HCT116 (cell line): ENCODE measurements at regions not wholly inside any gene's neighbourhood (a gene's known extent, or its start where the extent isn't known, plus 50 kb on each side); places are given as distances from the start of the nearest gene placed in this dataset.

Experiments used
- ATAC-seq: fragments of 200-7000 bp; cut with Tn5 transposase; 2 replicates; pipeline ENCODE4 v1.9.1; 2020; ENCODE audit warnings: mild to moderate bottlenecking, moderate library complexity
- BruUV-seq: library from RNA; stranded (reverse); fragments of 400-500 nt; replicated peaks from 2 replicates; lab custom pipeline; 2021; lab: Mats Ljungman, UMichigan
- CTCF ChIA-PET: fragments of 300-600 bp; sonication (Branson Sonifier 250); formaldehyde crosslinking; loops from one replicate; lab custom pipeline; 2021; ENCODE audit warnings: antibody characterized with exemption; lab: Charles Lee
- POLR2A ChIA-PET: fragments of 300-600, 350-600 bp; sonication (Branson Sonifier 250); formaldehyde crosslinking; loops from one replicate; lab custom pipeline; 2021; ENCODE audit warnings: antibody characterized with exemption; lab: Charles Lee
- RAD21 ChIA-PET, 2 experiments: fragments of 300-600 bp; sonication (Branson Sonifier 250); formaldehyde crosslinking; loops; one replicate each; lab custom pipeline; 2023; ENCODE audit warnings: low total read pairs in 2 of 2; ENCODE audit not compliant: uncharacterized antibody in 2 of 2, unreplicated experiment in 2 of 2, low non-redundant PET in 1 of 2; lab: Charles Lee
- DNase-seq: peaks from one replicate; pipeline ENCODE4 v3.0.0-alpha.2; 2010; ENCODE audit warnings: low read depth, low spot score
- H2AFZ ChIP-seq: fragments of 200-600 bp; shearing (Covaris generic), sonication (generic); 2 replicates; pipeline ENCODE4 v1.6.1; 2017; ENCODE audit warnings: low read depth, mixed run types, mixed read lengths, antibody characterized with exemption, low read length; ENCODE audit not compliant: poor library complexity, severe bottlenecking
- H3K27ac ChIP-seq: 2 replicates; pipeline ENCODE4 v1.5.1; 2012; ENCODE audit warnings: low read depth, low read length
- H3K27me3 ChIP-seq: fragments of 200-600 bp; sonication (generic); 2 replicates; pipeline ENCODE4 v1.6.1; 2016; ENCODE audit warnings: mixed run types, low read length, mixed read lengths; ENCODE audit not compliant: insufficient read depth
- H3K36me3 ChIP-seq, 2 experiments: fragments of 200-500 bp in 1 of 2; fragments of 200-600 bp in 1 of 2; sonication (Bioruptor generic) in 1 of 2; sonication (generic) in 1 of 2; 2 replicates each; pipeline versions ENCODE4 v1.5.1 to v1.6.1; 2014 to 2016; ENCODE audit warnings: low read length in 2 of 2, inconsistent platforms in 1 of 2, mixed read lengths in 1 of 2, mixed run types in 1 of 2; ENCODE audit not compliant: insufficient read depth in 2 of 2, control insufficient read depth in 1 of 2
- H3K4me1 ChIP-seq, 2 experiments: fragments of 200-600 bp in 1 of 2; sonication (generic) in 1 of 2; 2 replicates each; pipeline versions ENCODE4 v1.5.1 to v1.6.1; 2012 to 2017; ENCODE audit warnings: low read length in 2 of 2, inconsistent platforms in 1 of 2, mild to moderate bottlenecking in 1 of 2, mixed read lengths in 1 of 2, mixed run types in 1 of 2, moderate library complexity in 1 of 2; ENCODE audit not compliant: insufficient read depth in 2 of 2, control insufficient read depth in 1 of 2
- H3K4me2 ChIP-seq: fragments of 200-600 bp; sonication (generic); 2 replicates; pipeline ENCODE4 v1.6.1; 2017; ENCODE audit warnings: mixed run types, low read length, mixed read lengths
- H3K4me3 ChIP-seq, 2 experiments: fragments of 200-600 bp in 1 of 2; sonication (generic) in 1 of 2; replicated peaks in 1 of 2; 2 replicates each; pipeline ENCODE4 v1.5.1; 2011 to 2016; ENCODE audit warnings: low read length in 2 of 2, control low read depth in 1 of 2, low read depth in 1 of 2, mild to moderate bottlenecking in 1 of 2, mixed read lengths in 1 of 2, mixed run types in 1 of 2
- H3K79me2 ChIP-seq: fragments of 200-600 bp; sonication (generic); 2 replicates; pipeline ENCODE4 v1.6.1; 2017; ENCODE audit warnings: mild to moderate bottlenecking, mixed run types, low read length, moderate library complexity, mixed read lengths; ENCODE audit not compliant: insufficient read depth
- H3K9ac ChIP-seq: fragments of 200-600 bp; sonication (generic); 2 replicates; pipeline ENCODE4 v1.6.1; 2016; ENCODE audit warnings: low read length, mixed read lengths
- H3K9me2 ChIP-seq: fragments of 200-600 bp; sonication (generic), shearing (Covaris generic); 2 replicates; pipeline ENCODE4 v1.6.1; 2017; ENCODE audit warnings: mixed run types, mild to moderate bottlenecking, moderate library complexity; ENCODE audit not compliant: insufficient read depth
- H3K9me3 ChIP-seq, 2 experiments: fragments of 200-500 bp in 1 of 2; fragments of 200-600 bp in 1 of 2; sonication (Bioruptor generic) in 1 of 2; sonication (generic) in 1 of 2; 2 replicates each; pipeline ENCODE4 v1.6.1; 2014 to 2017; ENCODE audit warnings: low read length in 2 of 2, mixed read lengths in 2 of 2, inconsistent platforms in 1 of 2, low read depth in 1 of 2, mild to moderate bottlenecking in 1 of 2, mixed run types in 1 of 2, moderate library complexity in 1 of 2; ENCODE audit not compliant: control insufficient read depth in 1 of 2, insufficient read depth in 1 of 2
- H4K20me1 ChIP-seq: fragments of 200-600 bp; sonication (generic), shearing (Covaris generic); 2 replicates; pipeline ENCODE4 v1.6.1; 2017; ENCODE audit warnings: mixed run types, mild to moderate bottlenecking, moderate library complexity; ENCODE audit not compliant: insufficient read depth
- ATF3 ChIP-seq: IDR thresholded peaks from 2 replicates; pipeline ENCODE4 v1.6.1; 2012
- CBX3 ChIP-seq: IDR thresholded peaks from 2 replicates; pipeline ENCODE4 v1.6.1; 2012; ENCODE audit warnings: low read depth
- CEBPB ChIP-seq: IDR thresholded peaks from 2 replicates; pipeline ENCODE4 v1.6.1; 2012; ENCODE audit warnings: low read depth
- EZH2 ChIP-seq: fragments of 200-600 bp; sonication (generic); IDR thresholded peaks from 2 replicates; pipeline ENCODE4 v1.6.1; 2017; ENCODE audit warnings: antibody characterized with exemption, mixed run types
- EZH2phosphoT487 ChIP-seq: fragments of 200-600 bp; IDR thresholded peaks from 2 replicates; pipeline ENCODE4 v1.6.1; 2018; ENCODE audit warnings: antibody characterized with exemption, borderline replicate concordance
- FOSL1 ChIP-seq: IDR thresholded peaks from 2 replicates; pipeline ENCODE4 v1.6.1; 2012; ENCODE audit warnings: low read depth
- MAX ChIP-seq: IDR thresholded peaks from 2 replicates; pipeline ENCODE4 v1.6.1; 2012
- POLR2A ChIP-seq: IDR thresholded peaks from 2 replicates; pipeline ENCODE4 v1.7.0; 2011; ENCODE audit warnings: borderline replicate concordance; ENCODE audit not compliant: insufficient read depth, insufficient read length; ENCODE audit errors: extremely low read depth
- POLR2AphosphoS5 ChIP-seq: IDR thresholded peaks from 2 replicates; pipeline ENCODE4 v1.6.1; 2011; ENCODE audit warnings: mild to moderate bottlenecking, low read depth, low read length, moderate library complexity
- RAD21 ChIP-seq: IDR thresholded peaks from 2 replicates; pipeline ENCODE4 v1.6.1; 2012; ENCODE audit warnings: low read depth, mild to moderate bottlenecking
- SP1 ChIP-seq: IDR thresholded peaks from 2 replicates; pipeline ENCODE4 v1.6.1; 2012; ENCODE audit warnings: low read depth
- TCF7L2 ChIP-seq: IDR thresholded peaks from 2 replicates; pipeline ENCODE4 v1.7.0; 2011; ENCODE audit warnings: borderline replicate concordance, inconsistent platforms; ENCODE audit not compliant: insufficient read depth, insufficient read length; ENCODE audit errors: extremely low read depth
- YY1 ChIP-seq: IDR thresholded peaks from 2 replicates; pipeline ENCODE4 v1.6.1; 2011; ENCODE audit warnings: low read length, low read depth, moderate library complexity, mild to moderate bottlenecking; ENCODE audit not compliant: insufficient replicate concordance; ENCODE audit errors: extremely low read depth
- ZFX ChIP-seq: fragments of 450-650 bp; IDR thresholded peaks from 2 replicates; pipeline ENCODE4 v1.6.1; 2017
- intact Hi-C: fragments of 100-400 bp; cut with micrococcal nuclease; formaldehyde crosslinking; loops from 2 replicates; pipeline ENCODE4 v1.10.0; 2022
- TF ChIP-seq, protein P1 (sequence below): IDR thresholded peaks from 2 replicates; pipeline ENCODE4 v1.6.1; 2011; ENCODE audit warnings: mild to moderate bottlenecking, low read length, moderate library complexity; ENCODE audit not compliant: insufficient replicate concordance; ENCODE audit errors: extremely low read depth

DNA sequence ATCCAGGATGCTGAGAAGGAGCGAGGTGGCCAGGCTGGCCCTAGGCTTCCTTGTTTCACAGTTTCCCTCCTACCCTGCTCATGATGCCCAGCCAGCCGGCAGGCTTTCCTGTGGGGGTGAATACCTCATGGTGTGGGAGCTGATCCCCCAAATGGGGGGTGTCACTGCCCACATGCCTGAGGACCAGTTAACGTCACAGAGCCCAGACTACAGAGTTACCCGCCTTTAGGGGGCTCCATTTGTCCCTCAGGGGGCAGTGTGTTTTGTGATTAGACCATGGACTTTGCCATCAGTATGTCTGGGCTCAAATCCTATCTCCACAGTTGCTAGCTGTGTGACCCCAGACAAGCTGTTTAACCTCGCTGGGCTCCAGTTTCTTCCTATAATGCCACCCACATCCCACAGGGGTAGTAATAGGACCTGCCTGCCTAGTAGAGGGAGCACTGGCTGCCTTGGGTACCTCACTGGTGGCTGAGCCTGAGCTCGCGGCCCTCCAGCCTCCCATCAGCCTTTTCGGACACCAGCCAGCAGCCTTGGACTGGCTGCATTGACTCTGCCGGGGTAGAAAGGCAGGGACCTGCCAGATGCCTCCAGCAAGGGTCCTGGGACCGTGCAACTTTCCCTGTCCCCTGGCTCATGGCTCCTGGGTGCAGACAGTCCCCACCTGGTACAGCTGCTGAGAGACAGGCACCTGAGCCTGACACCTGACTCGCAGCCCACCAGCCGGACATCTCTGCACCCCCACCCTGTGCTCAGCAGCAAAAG, 87.5 kb upstream of the GSE1 start:
- no peaks in the 10 kb centered on the region for H3K9me2 ChIP-seq
- H3K79me2 ChIP-seq = no peaks in the 10 kb centered on the region
- no peaks in the 10 kb centered on the region for H3K36me3 ChIP-seq
- ATAC-seq (no peak), DNase-seq (no peak)
- peaks cover 40 to 44% of the 10 kb centered on the region in 2 experiments for H3K4me1 ChIP-seq
- H4K20me1 ChIP-seq = no peaks in the 10 kb centered on the region
- POLR2A ChIA-PET = no interaction called here
- H3K4me2 ChIP-seq = no peak overlapping the region
- H3K4me3 ChIP-seq = no peak overlapping the region
- H3K27me3 ChIP-seq = no peaks in the 10 kb centered on the region
- RAD21 ChIA-PET = no interaction called here
- no peak overlapping the region for H3K9ac ChIP-seq
- intact Hi-C loops = no loop called here
- H3K27ac ChIP-seq = no peak overlapping the region
- H3K9me3 ChIP-seq = no peaks in the 10 kb centered on the region
- no TSS peak for BruUV-seq
- no peak overlapping the region for H2AFZ ChIP-seq
- TF ChIP-seq SP1 (no peak), POLR2AphosphoS5 (no peak), CEBPB (no peak), YY1 (no peak), EZH2 (no peak)
- CTCF ChIA-PET = interaction anchor here (1.1 kb wide), 1 partner anchor 34 kb away, joined by 3 read pairs; no protein-coding TSS in a partner anchor

- no peak for DNase-seq
- H3K36me3 ChIP-seq = no peaks in the 10 kb centered on the region
- no TSS peak for BruUV-seq
- ChIA-PET RAD21 (no interaction called here), POLR2A (no interaction called here), CTCF (interaction anchor here (1.1 kb wide), 1 partner anchor 35 kb away, joined by 3 read pairs; no protein-coding TSS in a partner anchor)
- intact Hi-C loops = no loop called here
- no peak overlapping the region for H3K27ac ChIP-seq
- no peaks in the 10 kb centered on the region for H3K9me3 ChIP-seq
- no peak overlapping the region for H3K9ac ChIP-seq
- H3K9me2 ChIP-seq = no peaks in the 10 kb centered on the region
- no peak overlapping the region for H3K4me3 ChIP-seq
- no peak for ATAC-seq
- H3K79me2 ChIP-seq = no peaks in the 10 kb centered on the region
- TF ChIP-seq EZH2phosphoT487 (no peak), POLR2A (no peak), ATF3 (no peak), MAX (no peak), RAD21 (no peak), YY1 (no peak), CBX3 (no peak), ZFX (no peak), TCF7L2 (no peak), FOSL1 (no peak)
- TF ChIP-seq, protein P1, sequence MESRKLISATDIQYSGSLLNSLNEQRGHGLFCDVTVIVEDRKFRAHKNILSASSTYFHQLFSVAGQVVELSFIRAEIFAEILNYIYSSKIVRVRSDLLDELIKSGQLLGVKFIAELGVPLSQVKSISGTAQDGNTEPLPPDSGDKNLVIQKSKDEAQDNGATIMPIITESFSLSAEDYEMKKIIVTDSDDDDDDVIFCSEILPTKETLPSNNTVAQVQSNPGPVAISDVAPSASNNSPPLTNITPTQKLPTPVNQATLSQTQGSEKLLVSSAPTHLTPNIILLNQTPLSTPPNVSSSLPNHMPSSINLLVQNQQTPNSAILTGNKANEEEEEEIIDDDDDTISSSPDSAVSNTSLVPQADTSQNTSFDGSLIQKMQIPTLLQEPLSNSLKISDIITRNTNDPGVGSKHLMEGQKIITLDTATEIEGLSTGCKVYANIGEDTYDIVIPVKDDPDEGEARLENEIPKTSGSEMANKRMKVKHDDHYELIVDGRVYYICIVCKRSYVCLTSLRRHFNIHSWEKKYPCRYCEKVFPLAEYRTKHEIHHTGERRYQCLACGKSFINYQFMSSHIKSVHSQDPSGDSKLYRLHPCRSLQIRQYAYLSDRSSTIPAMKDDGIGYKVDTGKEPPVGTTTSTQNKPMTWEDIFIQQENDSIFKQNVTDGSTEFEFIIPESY = no peak
- TF ChIP-seq, all 23 proteins: peak for 0
- Histone ChIP-seq H3K27me3 (no peaks in the 10 kb centered on the region), H4K20me1 (no peaks in the 10 kb centered on the region), H2AFZ (no peak overlapping the region), H3K4me2 (no peak overlapping the region), H3K4me1 (peaks cover 32 to 36% of the 10 kb centered on the region in 2 experiments)
Observed at GRCh38 chr16:85526185-85526974, 86.7 kb upstream of the GSE1 start.
